Stimulated activated CD4-positive, alpha-beta T cell treated with anti-CD3 and anti-CD28 coated beads, Interleukin-2, amount 100 ng/mL, for 48 hours (primary cell): ENCODE measurements at regions not wholly inside any gene's neighbourhood (a gene's known extent, or its start where the extent isn't known, plus 50 kb on each side); places are given as distances from the start of the nearest gene placed in this dataset.
A peak's percentile ranks its signal among the peaks of the same experiment; 100 is the strongest.
"Not testable (repeated sequence)": the region's sequence is repeated elsewhere in the genome, so short reads cannot be mapped to it uniquely, and the experiment has no call there.

Experiments used
- DNase-seq, 2 donors: peaks; one replicate each; pipeline ENCODE4 v3.0.0-alpha.2; 2020

GRCh38 chr4:103982454-103982853 is 262.7 kb upstream of the TACR3 start:
- no peak for DNase-seq

- DNase-seq = no peak
Observed at GRCh38 chr4:103948244-103949018, 228.6 kb upstream of the TACR3 start.

GRCh38 chr4:103947617-103948016 is 227.8 kb upstream of the TACR3 start:
- no peak for DNase-seq

GRCh38 chr4:103946621-103947268 is 227.0 kb upstream of the TACR3 start:
- DNase-seq = not testable (repeated sequence)

GRCh38 chr4:103938488-103938887 is 218.7 kb upstream of the TACR3 start:
- no peak for DNase-seq

GRCh38 chr4:103936653-103937145 is 216.9 kb upstream of the TACR3 start:
- DNase-seq = no peak

- DNase-seq = peak; percentile 6 to 9
Observed at GRCh38 chr4:103934178-103934789, 214.5 kb upstream of the TACR3 start.

GRCh38 chr4:103928370-103928769 is 208.6 kb upstream of the TACR3 start:
- no peak for DNase-seq

GRCh38 chr4:103923551-103923950 is 203.8 kb upstream of the TACR3 start:
- DNase-seq = no peak

GRCh38 chr4:103918214-103918613 is 198.4 kb upstream of the TACR3 start:
- no peak for DNase-seq

GRCh38 chr4:103915224-103915869 is 195.6 kb upstream of the TACR3 start:
- DNase-seq = no peak

GRCh38 chr4:103907414-103907813 is 187.6 kb upstream of the TACR3 start:
- DNase-seq = no peak

- no peak for DNase-seq
Observed at GRCh38 chr4:103904123-103904522, 184.3 kb upstream of the TACR3 start.

- no peak for DNase-seq
Observed at GRCh38 chr4:103902730-103903129, 182.9 kb upstream of the TACR3 start.

- no peak for DNase-seq
Observed at GRCh38 chr4:103895876-103896465, 176.2 kb upstream of the TACR3 start.

GRCh38 chr4:103892586-103892985 is 172.8 kb upstream of the TACR3 start:
- DNase-seq = no peak

GRCh38 chr4:103887191-103887590 is 167.4 kb upstream of the TACR3 start:
- DNase-seq = no peak

- no peak for DNase-seq
Observed at GRCh38 chr4:103885152-103885551, 165.4 kb upstream of the TACR3 start.

- no peak for DNase-seq
Observed at GRCh38 chr4:103867311-103867710, 147.5 kb upstream of the TACR3 start.

- no peak for DNase-seq
Observed at GRCh38 chr4:103853627-103854026, 133.8 kb upstream of the TACR3 start.

GRCh38 chr4:103853146-103853545 is 133.4 kb upstream of the TACR3 start:
- DNase-seq = no peak

GRCh38 chr4:103845075-103845474 is 125.3 kb upstream of the TACR3 start:
- no peak for DNase-seq

- no peak for DNase-seq
Observed at GRCh38 chr4:103842637-103843239, 123.0 kb upstream of the TACR3 start.
